Nephron progenitor cell (in vitro differentiated cells): ENCODE measurements at regions not wholly inside any gene's neighbourhood (a gene's known extent, or its start where the extent isn't known, plus 50 kb on each side); places are given as distances from the start of the nearest gene placed in this dataset.

Experiments used
- DNase-seq: peaks from one replicate; pipeline ENCODE4 v3.0.0; 2021
- H3K27ac Mint-ChIP-seq: 2 replicates; pipeline ENCODE4 v1.8.0; 2021; ENCODE audit warnings: mild to moderate bottlenecking, moderate library complexity, mixed read lengths
- H3K27me3 Mint-ChIP-seq: 2 replicates; pipeline ENCODE4 v1.8.0; 2021; ENCODE audit warnings: mild to moderate bottlenecking, low read depth, mixed read lengths; ENCODE audit not compliant: poor library complexity
- H3K36me3 Mint-ChIP-seq: 2 replicates; pipeline ENCODE4 v1.8.0; 2021; ENCODE audit warnings: low read depth, mixed read lengths
- H3K4me1 Mint-ChIP-seq: 2 replicates; pipeline ENCODE4 v1.8.0; 2021; ENCODE audit warnings: mixed read lengths
- H3K4me3 Mint-ChIP-seq: 2 replicates; pipeline ENCODE4 v1.8.0; 2021; ENCODE audit warnings: mild to moderate bottlenecking, moderate library complexity, mixed read lengths
- H3K9me3 Mint-ChIP-seq: 2 replicates; pipeline ENCODE4 v1.8.0; 2021; ENCODE audit warnings: mild to moderate bottlenecking, moderate library complexity, mixed read lengths
- CTCF ChIP-seq: fragments of 200-600 bp; sonication (generic); IDR thresholded peaks from 2 replicates; pipeline ENCODE4 v1.5.0; 2021; ENCODE audit warnings: antibody characterized with exemption

GRCh38 chr20:40218971-40219370 lies 470.1 kb downstream of the MAFB start:
- peaks cover 47% of the 10 kb centered on the region for H3K4me1 Mint-ChIP-seq
- no peak overlapping the region for H3K4me3 Mint-ChIP-seq
- H3K36me3 Mint-ChIP-seq = no peaks in the 10 kb centered on the region
- no peak overlapping the region for H3K27ac Mint-ChIP-seq
- DNase-seq = no peak
- TF ChIP-seq CTCF = no peak
- H3K27me3 Mint-ChIP-seq = peaks cover 7% of the 10 kb centered on the region
- no peaks in the 10 kb centered on the region for H3K9me3 Mint-ChIP-seq

GRCh38 chr20:40218316-40218969 lies 470.6 kb downstream of the MAFB start:
- Mint-ChIP-seq H3K9me3 (no peaks in the 10 kb centered on the region), H3K4me3 (no peak overlapping the region), H3K27me3 (peaks cover 5% of the 10 kb centered on the region), H3K4me1 (peaks cover 47% of the 10 kb centered on the region), H3K36me3 (no peaks in the 10 kb centered on the region), H3K27ac (no peak overlapping the region)
- DNase-seq = no peak
- no peak for TF ChIP-seq CTCF

- Mint-ChIP-seq H3K36me3 (peaks cover 16% of the 10 kb centered on the region), H3K4me1 (peaks cover 29% of the 10 kb centered on the region), H3K4me3 (no peak overlapping the region), H3K9me3 (peaks cover 21% of the 10 kb centered on the region), H3K27ac (no peak overlapping the region), H3K27me3 (peaks cover 7% of the 10 kb centered on the region)
- no peak for DNase-seq
- no peak for TF ChIP-seq CTCF
Measured at GRCh38 chr20:40207655-40208054, 481.4 kb downstream of the MAFB start.

GRCh38 chr20:40205971-40206370 lies 483.1 kb downstream of the MAFB start:
- Mint-ChIP-seq H3K4me1 (peaks cover 29% of the 10 kb centered on the region), H3K27me3 (peaks cover 9% of the 10 kb centered on the region), H3K27ac (no peak overlapping the region), H3K9me3 (peaks cover 21% of the 10 kb centered on the region), H3K36me3 (peaks cover 16% of the 10 kb centered on the region), H3K4me3 (no peak overlapping the region)
- TF ChIP-seq CTCF = no peak
- DNase-seq = no peak

- H3K4me3 Mint-ChIP-seq = no peak overlapping the region
- H3K4me1 Mint-ChIP-seq = peaks cover 30% of the 10 kb centered on the region
- peaks cover 8% of the 10 kb centered on the region for H3K36me3 Mint-ChIP-seq
- H3K9me3 Mint-ChIP-seq = peaks cover 9% of the 10 kb centered on the region
- DNase-seq = no peak
- peaks cover 9% of the 10 kb centered on the region for H3K27me3 Mint-ChIP-seq
- H3K27ac Mint-ChIP-seq = no peak overlapping the region
- no peak for TF ChIP-seq CTCF
Measured at GRCh38 chr20:40203032-40203431, 486.0 kb downstream of the MAFB start.

GRCh38 chr20:40197691-40198090 lies 491.3 kb downstream of the MAFB start:
- TF ChIP-seq CTCF = no peak
- DNase-seq = no peak
- Mint-ChIP-seq H3K9me3 (no peaks in the 10 kb centered on the region), H3K27me3 (peaks cover 3% of the 10 kb centered on the region), H3K4me1 (peaks cover 15% of the 10 kb centered on the region), H3K27ac (peak overlapping the region; percentile 84), H3K36me3 (no peaks in the 10 kb centered on the region), H3K4me3 (no peak overlapping the region)
